ENCODE measurements at regions not wholly inside any gene's neighbourhood (a gene's known extent, or its start where the extent isn't known, plus 50 kb on each side); places are given as distances from the start of the nearest gene placed in this dataset.

DNA sequence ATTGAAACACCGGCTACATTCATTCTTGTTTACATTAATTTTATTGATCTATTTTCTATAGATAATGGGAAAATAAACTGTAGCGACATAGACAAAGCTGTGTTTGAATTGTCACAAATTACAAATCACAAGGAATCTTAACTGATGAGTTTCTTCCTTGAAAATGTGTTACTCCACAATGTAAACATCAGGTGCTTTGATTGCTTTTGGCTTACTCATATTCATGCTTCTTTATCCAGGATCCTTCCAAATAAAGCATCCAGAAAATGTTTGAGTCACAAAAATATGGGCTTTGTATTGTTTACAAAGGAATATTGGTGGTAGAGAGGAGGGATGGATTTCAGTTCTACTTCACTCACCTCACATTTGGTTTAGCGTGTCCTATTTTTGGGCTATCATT is 64.0 kb downstream of the BMP2 start:
- POLR2A ChIA-PET: no interaction called here
- no peak overlapping the region for H3K4me2 ChIP-seq
- H3K27ac ChIP-seq: no peak overlapping the region
- DNase-seq (ENCODE audit: low read depth in 1 of 2, low spot score in 1 of 2) (no peak), ATAC-seq (no peak), FAIRE-seq (no peak)
- no peaks in the 10 kb centered on the region for H3K4me1 ChIP-seq
- H3K4me3 ChIP-seq: no peak overlapping the region
- CTCF ChIA-PET: interaction anchor here (0.6 to 1.9 kb wide), 5 partner anchors 11 to 1890 kb away, joined by 3 to 4 read pairs (median 3); no protein-coding TSS in a partner anchor
- TF ChIP-seq EP300 (IDR thresholded peaks at IDR 0.05) (no peak), HEYL (CRISPR knock-in tag; IDR thresholded peaks at IDR 0.05) (no peak), CHD2 (IDR thresholded peaks at IDR 0.05; ENCODE audit: low read length, partially characterized antibody) (no peak), NFE2L2 (conservative IDR thresholded peaks at IDR 0.05; ENCODE audit: low read length) (no peak), GATA3 (IDR thresholded peaks at IDR 0.05; ENCODE audit: borderline replicate concordance) (no peak), POLR2A (IDR thresholded peaks at IDR 0.05; ENCODE audit: low read length) (no peak), HOXA7 (CRISPR knock-in tag; IDR thresholded peaks at IDR 0.05) (no peak), TFCP2L1 (CRISPR knock-in tag; IDR thresholded peaks at IDR 0.05) (no peak), ZSCAN20 (CRISPR knock-in tag; IDR thresholded peaks at IDR 0.05) (no peak), JUNB (IDR thresholded peaks at IDR 0.05) (no peak), RNF2 (IDR thresholded peaks at IDR 0.05; ENCODE audit: borderline replicate concordance, low read depth) (no peak), CBX8 (IDR thresholded peaks at IDR 0.05) (no peak)
- no peaks in the 10 kb centered on the region for H3K9me3 ChIP-seq
- 62% methylated on average over 3 of the region's 3 CpGs for WGBS (ENCODE audit: missing lambda C conversion rate)

DNA sequence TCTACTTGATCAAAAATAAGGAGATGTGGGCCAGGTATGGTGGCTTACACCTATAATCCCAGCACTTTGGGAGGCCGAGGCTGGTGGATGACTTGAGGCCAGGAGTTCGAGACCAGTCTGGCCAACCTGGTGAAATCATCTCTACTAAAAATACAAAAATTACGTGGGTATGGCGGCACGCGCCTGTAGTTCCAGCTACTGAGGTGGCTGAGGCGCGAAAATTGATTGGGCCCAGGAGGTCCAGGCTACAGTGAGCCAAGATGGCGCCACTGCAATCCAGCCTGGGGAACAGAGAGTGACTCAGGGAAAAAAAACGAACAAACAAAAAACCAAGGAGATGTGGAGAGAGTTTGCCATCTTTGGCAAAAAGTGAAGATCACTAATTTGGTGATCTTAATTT is 65.3 kb downstream of the BMP2 start:
- POLR2A ChIA-PET: no interaction called here
- DNase-seq (ENCODE audit: low read depth in 1 of 2, low spot score in 1 of 2): no peak
- 41% methylated on average over 10 of the region's 10 CpGs for WGBS (ENCODE audit: missing lambda C conversion rate)

DNA sequence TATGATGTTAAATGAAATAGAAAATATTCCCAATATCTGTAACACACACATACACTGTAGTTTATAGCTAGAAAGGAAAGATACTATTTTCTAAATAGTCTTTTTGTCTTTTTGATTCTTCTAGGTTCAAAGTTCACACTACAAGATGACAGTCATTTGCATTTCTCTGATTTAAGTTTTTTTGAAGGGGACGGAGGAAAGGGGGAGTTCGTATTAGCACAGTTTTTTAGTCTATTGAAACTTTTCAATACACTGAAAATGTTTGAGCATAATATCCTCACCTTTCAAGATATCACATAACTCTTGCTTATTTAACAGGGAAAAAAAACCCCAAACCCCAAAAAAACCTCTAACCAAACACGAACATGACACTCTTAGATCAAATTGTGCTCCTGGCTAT is 68.1 kb downstream of the BMP2 start:
- FAIRE-seq: no peak
- DNase-seq (ENCODE audit: low read depth in 1 of 2, low spot score in 1 of 2): no peak
- Histone ChIP-seq H3K4me2 (no peak overlapping the region), H3K4me3 (no peak overlapping the region), H3K4me1 (no peaks in the 10 kb centered on the region), H3K9me3 (no peaks in the 10 kb centered on the region), H3K27ac (no peak overlapping the region)
- ChIA-PET POLR2A (no interaction called here), CTCF (interaction anchor here (0.6 to 1.6 kb wide), 2 partner anchors 8 to 10 kb away, joined by 3 to 4 read pairs; no protein-coding TSS in a partner anchor)
- TF ChIP-seq, protein P1, sequence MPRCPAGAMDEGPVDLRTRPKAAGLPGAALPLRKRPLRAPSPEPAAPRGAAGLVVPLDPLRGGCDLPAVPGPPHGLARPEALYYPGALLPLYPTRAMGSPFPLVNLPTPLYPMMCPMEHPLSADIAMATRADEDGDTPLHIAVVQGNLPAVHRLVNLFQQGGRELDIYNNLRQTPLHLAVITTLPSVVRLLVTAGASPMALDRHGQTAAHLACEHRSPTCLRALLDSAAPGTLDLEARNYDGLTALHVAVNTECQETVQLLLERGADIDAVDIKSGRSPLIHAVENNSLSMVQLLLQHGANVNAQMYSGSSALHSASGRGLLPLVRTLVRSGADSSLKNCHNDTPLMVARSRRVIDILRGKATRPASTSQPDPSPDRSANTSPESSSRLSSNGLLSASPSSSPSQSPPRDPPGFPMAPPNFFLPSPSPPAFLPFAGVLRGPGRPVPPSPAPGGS (IDR thresholded peaks at IDR 0.05): no peak
- TF ChIP-seq JUNB (IDR thresholded peaks at IDR 0.05) (no peak), FOSL2 (IDR thresholded peaks at IDR 0.05) (no peak), FOSL2 (CRISPR knock-in tag; IDR thresholded peaks at IDR 0.05) (no peak), GATA3 (IDR thresholded peaks at IDR 0.05; ENCODE audit: borderline replicate concordance) (no peak), EHF (CRISPR knock-in tag; IDR thresholded peaks at IDR 0.05) (no peak), RCOR1 (IDR thresholded peaks at IDR 0.05; ENCODE audit: low read depth, low read length) (no peak)
- TF ChIP-seq, protein P2, sequence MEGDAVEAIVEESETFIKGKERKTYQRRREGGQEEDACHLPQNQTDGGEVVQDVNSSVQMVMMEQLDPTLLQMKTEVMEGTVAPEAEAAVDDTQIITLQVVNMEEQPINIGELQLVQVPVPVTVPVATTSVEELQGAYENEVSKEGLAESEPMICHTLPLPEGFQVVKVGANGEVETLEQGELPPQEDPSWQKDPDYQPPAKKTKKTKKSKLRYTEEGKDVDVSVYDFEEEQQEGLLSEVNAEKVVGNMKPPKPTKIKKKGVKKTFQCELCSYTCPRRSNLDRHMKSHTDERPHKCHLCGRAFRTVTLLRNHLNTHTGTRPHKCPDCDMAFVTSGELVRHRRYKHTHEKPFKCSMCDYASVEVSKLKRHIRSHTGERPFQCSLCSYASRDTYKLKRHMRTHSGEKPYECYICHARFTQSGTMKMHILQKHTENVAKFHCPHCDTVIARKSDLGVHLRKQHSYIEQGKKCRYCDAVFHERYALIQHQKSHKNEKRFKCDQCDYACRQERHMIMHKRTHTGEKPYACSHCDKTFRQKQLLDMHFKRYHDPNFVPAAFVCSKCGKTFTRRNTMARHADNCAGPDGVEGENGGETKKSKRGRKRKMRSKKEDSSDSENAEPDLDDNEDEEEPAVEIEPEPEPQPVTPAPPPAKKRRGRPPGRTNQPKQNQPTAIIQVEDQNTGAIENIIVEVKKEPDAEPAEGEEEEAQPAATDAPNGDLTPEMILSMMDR (IDR thresholded peaks at IDR 0.05): no peak
- TF ChIP-seq, protein P3, sequence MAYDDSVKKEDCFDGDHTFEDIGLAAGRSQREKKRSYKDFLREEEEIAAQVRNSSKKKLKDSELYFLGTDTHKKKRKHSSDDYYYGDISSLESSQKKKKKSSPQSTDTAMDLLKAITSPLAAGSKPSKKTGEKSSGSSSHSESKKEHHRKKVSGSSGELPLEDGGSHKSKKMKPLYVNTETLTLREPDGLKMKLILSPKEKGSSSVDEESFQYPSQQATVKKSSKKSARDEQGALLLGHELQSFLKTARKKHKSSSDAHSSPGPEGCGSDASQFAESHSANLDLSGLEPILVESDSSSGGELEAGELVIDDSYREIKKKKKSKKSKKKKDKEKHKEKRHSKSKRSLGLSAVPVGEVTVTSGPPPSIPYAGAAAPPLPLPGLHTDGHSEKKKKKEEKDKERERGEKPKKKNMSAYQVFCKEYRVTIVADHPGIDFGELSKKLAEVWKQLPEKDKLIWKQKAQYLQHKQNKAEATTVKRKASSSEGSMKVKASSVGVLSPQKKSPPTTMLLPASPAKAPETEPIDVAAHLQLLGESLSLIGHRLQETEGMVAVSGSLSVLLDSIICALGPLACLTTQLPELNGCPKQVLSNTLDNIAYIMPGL (CRISPR knock-in tag; IDR thresholded peaks at IDR 0.05; ENCODE audit: borderline replicate concordance): no peak
- WGBS (ENCODE audit: missing lambda C conversion rate): 26% methylated on average over 3 of the region's 3 CpGs
- ATAC-seq: no peak

More for the DNA sequence above, 65.3 kb downstream of the BMP2 start:
- no peak for FAIRE-seq
- Histone ChIP-seq H3K27ac (no peak overlapping the region), H3K4me1 (no peaks in the 10 kb centered on the region), H3K4me3 (no peak overlapping the region), H3K9me3 (no peaks in the 10 kb centered on the region), H3K4me2 (no peak overlapping the region)
- CTCF ChIA-PET: interaction anchor here (0.9 to 1.4 kb wide), 2 partner anchors 543 to 1094 kb away, joined by 4 to 5 read pairs; no protein-coding TSS in a partner anchor
- no peak for ATAC-seq
- TF ChIP-seq ZC3H11A (IDR thresholded peaks at IDR 0.05): no peak
- TF ChIP-seq, protein P4, sequence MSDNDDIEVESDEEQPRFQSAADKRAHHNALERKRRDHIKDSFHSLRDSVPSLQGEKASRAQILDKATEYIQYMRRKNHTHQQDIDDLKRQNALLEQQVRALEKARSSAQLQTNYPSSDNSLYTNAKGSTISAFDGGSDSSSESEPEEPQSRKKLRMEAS (IDR thresholded peaks at IDR 0.05): no peak
- TF ChIP-seq MAZ (IDR thresholded peaks at IDR 0.05; ENCODE audit: borderline replicate concordance, low read depth, low read length): no peak
- TF ChIP-seq, protein P5, sequence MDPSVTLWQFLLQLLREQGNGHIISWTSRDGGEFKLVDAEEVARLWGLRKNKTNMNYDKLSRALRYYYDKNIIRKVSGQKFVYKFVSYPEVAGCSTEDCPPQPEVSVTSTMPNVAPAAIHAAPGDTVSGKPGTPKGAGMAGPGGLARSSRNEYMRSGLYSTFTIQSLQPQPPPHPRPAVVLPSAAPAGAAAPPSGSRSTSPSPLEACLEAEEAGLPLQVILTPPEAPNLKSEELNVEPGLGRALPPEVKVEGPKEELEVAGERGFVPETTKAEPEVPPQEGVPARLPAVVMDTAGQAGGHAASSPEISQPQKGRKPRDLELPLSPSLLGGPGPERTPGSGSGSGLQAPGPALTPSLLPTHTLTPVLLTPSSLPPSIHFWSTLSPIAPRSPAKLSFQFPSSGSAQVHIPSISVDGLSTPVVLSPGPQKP (IDR thresholded peaks at IDR 0.05; ENCODE audit: low read depth, low read length): no peak
- no peak for TF ChIP-seq RCOR1 (IDR thresholded peaks at IDR 0.05; ENCODE audit: low read depth, low read length)
- TF ChIP-seq FOXS1 (CRISPR knock-in tag; IDR thresholded peaks at IDR 0.05): no peak
- TF ChIP-seq RARB (CRISPR knock-in tag; IDR thresholded peaks at IDR 0.05): no peak
- no peak for TF ChIP-seq MYC (IDR thresholded peaks at IDR 0.05; ENCODE audit: borderline replicate concordance, low read length)
- TF ChIP-seq, protein P3 (CRISPR knock-in tag; IDR thresholded peaks at IDR 0.05; ENCODE audit: borderline replicate concordance): no peak

All from A549 (cell line).